ENCODE measurements at regions not wholly inside any gene's neighbourhood (a gene's known extent, or its start where the extent isn't known, plus 50 kb on each side); places are given as distances from the start of the nearest gene placed in this dataset.

GRCh38 chr6:79821859-79822258 is 125.5 kb downstream of the ELOVL4 start:
- TF ChIP-seq POLR2AphosphoS5 (IDR thresholded peaks at IDR 0.05): no peak
- no peak for TF ChIP-seq POLR2A (IDR thresholded peaks at IDR 0.05; ENCODE audit: low read depth)
- TF ChIP-seq EP300 (IDR thresholded peaks at IDR 0.05): no peak
- TF ChIP-seq, protein P1, sequence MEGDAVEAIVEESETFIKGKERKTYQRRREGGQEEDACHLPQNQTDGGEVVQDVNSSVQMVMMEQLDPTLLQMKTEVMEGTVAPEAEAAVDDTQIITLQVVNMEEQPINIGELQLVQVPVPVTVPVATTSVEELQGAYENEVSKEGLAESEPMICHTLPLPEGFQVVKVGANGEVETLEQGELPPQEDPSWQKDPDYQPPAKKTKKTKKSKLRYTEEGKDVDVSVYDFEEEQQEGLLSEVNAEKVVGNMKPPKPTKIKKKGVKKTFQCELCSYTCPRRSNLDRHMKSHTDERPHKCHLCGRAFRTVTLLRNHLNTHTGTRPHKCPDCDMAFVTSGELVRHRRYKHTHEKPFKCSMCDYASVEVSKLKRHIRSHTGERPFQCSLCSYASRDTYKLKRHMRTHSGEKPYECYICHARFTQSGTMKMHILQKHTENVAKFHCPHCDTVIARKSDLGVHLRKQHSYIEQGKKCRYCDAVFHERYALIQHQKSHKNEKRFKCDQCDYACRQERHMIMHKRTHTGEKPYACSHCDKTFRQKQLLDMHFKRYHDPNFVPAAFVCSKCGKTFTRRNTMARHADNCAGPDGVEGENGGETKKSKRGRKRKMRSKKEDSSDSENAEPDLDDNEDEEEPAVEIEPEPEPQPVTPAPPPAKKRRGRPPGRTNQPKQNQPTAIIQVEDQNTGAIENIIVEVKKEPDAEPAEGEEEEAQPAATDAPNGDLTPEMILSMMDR (IDR thresholded peaks at IDR 0.05): no peak
- H3K27me3 ChIP-seq: no peaks in the 10 kb centered on the region
- intact Hi-C loops (cut with DNase I): no loop called here

DNA sequence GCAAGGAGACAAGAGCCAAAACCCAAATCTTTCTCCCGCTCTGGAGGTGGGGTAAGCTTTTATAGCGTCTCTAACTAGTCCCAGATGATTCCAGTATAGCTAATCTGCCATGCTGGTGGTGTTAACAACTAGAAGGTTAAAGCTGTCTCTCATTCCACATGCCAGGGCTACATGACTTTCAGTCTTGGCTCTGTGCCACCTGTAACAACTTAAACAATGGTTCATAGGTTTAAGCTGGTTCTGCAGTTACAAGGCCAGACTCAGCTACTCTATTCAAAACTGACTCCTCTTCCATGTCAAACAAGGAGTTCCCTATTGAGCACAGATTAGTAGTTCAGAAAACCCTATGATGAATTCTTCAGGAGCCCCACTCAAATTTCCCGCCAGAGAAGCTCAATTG is 128.9 kb downstream of the ELOVL4 start:
- TF ChIP-seq POLR2A (IDR thresholded peaks at IDR 0.05; ENCODE audit: low read depth): no peak
- no peak for TF ChIP-seq EP300 (IDR thresholded peaks at IDR 0.05)
- TF ChIP-seq POLR2AphosphoS5 (IDR thresholded peaks at IDR 0.05): no peak
- TF ChIP-seq, protein P1 (IDR thresholded peaks at IDR 0.05): no peak
- Histone ChIP-seq H3K4me3 (no peak overlapping the region), H3K27me3 (no peaks in the 10 kb centered on the region), H3K9me3 (no peaks in the 10 kb centered on the region), H3K27ac (replicated peaks in 1 of 4) (no peak overlapping the region), H3K4me1 (peaks cover 0 to 4% (median 3%) of the 10 kb centered on the region in 4 donors), H3K36me3 (no peaks in the 10 kb centered on the region)
- intact Hi-C loops (cut with DNase I): no loop called here
- DNase-seq (ENCODE audit: extremely low spot score): no peak
- 95% methylated on average over 3 of the region's 3 CpGs for WGBS

More at GRCh38 chr6:79821859-79822258, 125.5 kb downstream of the ELOVL4 start:
- 75% methylated on average over 3 of the region's 3 CpGs for WGBS
- Histone ChIP-seq H3K27ac (replicated peaks in 1 of 4) (no peak overlapping the region), H3K4me3 (no peak overlapping the region), H3K9me3 (peaks cover 0 to 10% (median 2%) of the 10 kb centered on the region in 4 donors), H3K36me3 (no peaks in the 10 kb centered on the region), H3K4me1 (no peaks in the 10 kb centered on the region)
- DNase-seq (ENCODE audit: extremely low spot score): no peak

GRCh38 chr6:79814940-79815339 is 132.4 kb downstream of the ELOVL4 start:
- no peak overlapping the region for H3K4me3 ChIP-seq
- H3K27me3 ChIP-seq: no peaks in the 10 kb centered on the region
- intact Hi-C loops (cut with DNase I): loop anchor here (2.0 to 5.0 kb wide), 2 partner anchors 36 to 248 kb away; no protein-coding TSS in a partner anchor
- no peaks in the 10 kb centered on the region for H3K9me3 ChIP-seq
- TF ChIP-seq, protein P1 (IDR thresholded peaks at IDR 0.05): no peak
- TF ChIP-seq POLR2AphosphoS5 (IDR thresholded peaks at IDR 0.05) (no peak), POLR2A (IDR thresholded peaks at IDR 0.05; ENCODE audit: low read depth) (no peak), EP300 (IDR thresholded peaks at IDR 0.05) (no peak)
- H3K4me1 ChIP-seq: peaks cover 0 to 12% (median 8%) of the 10 kb centered on the region in 4 donors
- H3K36me3 ChIP-seq: no peaks in the 10 kb centered on the region
- no peak for DNase-seq (ENCODE audit: extremely low spot score)
- no peak overlapping the region for H3K27ac ChIP-seq (replicated peaks in 1 of 4)
- WGBS: 75% methylated on average over 2 of the region's 2 CpGs

- WGBS: 19% methylated on average over 4 of the region's 4 CpGs
- Histone ChIP-seq H3K36me3 (no peaks in the 10 kb centered on the region), H3K9me3 (no peaks in the 10 kb centered on the region), H3K4me1 (peaks cover 0 to 20% (median 10%) of the 10 kb centered on the region in 4 donors), H3K27me3 (no peaks in the 10 kb centered on the region), H3K27ac (replicated peaks in 1 of 4) (no peak overlapping the region), H3K4me3 (no peak overlapping the region)
- intact Hi-C loops (cut with DNase I): loop anchor here (2.0 to 5.0 kb wide), 2 partner anchors 35 to 247 kb away; no protein-coding TSS in a partner anchor
- DNase-seq (ENCODE audit: extremely low spot score): no peak
- TF ChIP-seq, protein P1 (IDR thresholded peaks at IDR 0.05): peak; percentile 75 to 90 (median 85)
- TF ChIP-seq EP300 (IDR thresholded peaks at IDR 0.05) (no peak), POLR2A (IDR thresholded peaks at IDR 0.05; ENCODE audit: low read depth) (no peak), POLR2AphosphoS5 (IDR thresholded peaks at IDR 0.05) (no peak)
These were observed 133.3 kb downstream of the ELOVL4 start for GRCh38 chr6:79813854-79814709.
